HepG2 (cell line): ENCODE measurements at regions not wholly inside any gene's neighbourhood (a gene's known extent, or its start where the extent isn't known, plus 50 kb on each side); places are given as distances from the start of the nearest gene placed in this dataset.

Experiments
- ATAC-seq: fragments of 200-7000 bp; cut with Tn5 transposase; 3 replicates; pipeline ENCODE4 v1.9.1; 2020; ENCODE audit warnings: mild to moderate bottlenecking, moderate library complexity
- BruUV-seq: library from RNA; stranded (reverse); fragments of 400-500 nt; replicated peaks from 2 replicates; lab custom pipeline; 2021; lab: Mats Ljungman, UMichigan
- CTCF ChIA-PET: fragments of 300-600 bp; formaldehyde crosslinking; extraction: SDS; loops from one replicate; lab custom pipeline; 2021; ENCODE audit warnings: low total read pairs, inconsistent platforms, low intra/inter-chr PET ratio; lab: Yijun Ruan, JAX
- POLR2A ChIA-PET: fragments of 350-600 bp; sonication (Branson Sonifier 250); formaldehyde crosslinking; loops from one replicate; lab custom pipeline; 2020; ENCODE audit warnings: antibody characterized with exemption, inconsistent platforms; lab: Yijun Ruan, JAX
- DNase-seq: peaks from one replicate; pipeline ENCODE4 v3.0.0-alpha.2; 2015; ENCODE audit warnings: low spot score
- FAIRE-seq: peaks from 3 replicates; lab custom pipeline; 2011; peaks lifted over from hg19 to GRCh38; lab: Jason Lieb, UNC
- H2AFZ ChIP-seq: one replicate; pipeline ENCODE4 v1.6.1; 2011; ENCODE audit warnings: low read length, inconsistent platforms
- H3K27ac ChIP-seq: fragments of 300-600 bp; 3 replicates; pipeline ENCODE4 v1.8.0; 2011; ENCODE audit warnings: mixed run types, mild to moderate bottlenecking, mixed read lengths, low read length, inconsistent platforms; ENCODE audit not compliant: insufficient read depth; ENCODE audit errors: extremely low read length
- H3K27me3 ChIP-seq, 2 experiments: fragments of 200-600 bp in 1 of 2; 2 replicates in 1 of 2; 3 replicates in 1 of 2; pipeline versions ENCODE4 v1.6.0 to v1.8.0; 2011; ENCODE audit warnings: low read length in 2 of 2, mild to moderate bottlenecking in 2 of 2, moderate library complexity in 2 of 2, inconsistent platforms in 1 of 2; ENCODE audit not compliant: insufficient read depth in 2 of 2, control insufficient read depth in 1 of 2
- H3K36me3 ChIP-seq, 2 experiments: fragments of 200-600 bp in 1 of 2; replicated peaks in 1 of 2; 2 replicates in 1 of 2; 3 replicates in 1 of 2; pipeline versions ENCODE4 v1.5.1 to v1.8.0; 2011; ENCODE audit warnings: low read length in 2 of 2, inconsistent platforms in 1 of 2; ENCODE audit not compliant: insufficient read depth in 2 of 2, control insufficient read depth in 1 of 2
- H3K4me1 ChIP-seq: 2 replicates; pipeline ENCODE4 v1.5.1; 2012; ENCODE audit warnings: low read length, inconsistent platforms; ENCODE audit not compliant: insufficient read depth
- H3K4me2 ChIP-seq: 2 replicates; pipeline ENCODE4 v1.6.0; 2011; ENCODE audit warnings: low read depth, low read length, inconsistent platforms
- H3K4me3 ChIP-seq, 3 experiments: fragments of 200-600 bp in 1 of 3; sonication (generic), shearing (Covaris generic) in 1 of 3; replicated peaks in 1 of 3; 2 replicates each; pipeline ENCODE4 v1.5.1; 2011 to 2016; ENCODE audit warnings: low read length in 3 of 3, inconsistent platforms in 2 of 3, low read depth in 2 of 3, mild to moderate bottlenecking in 2 of 3, control low read depth in 1 of 3, mixed read lengths in 1 of 3; ENCODE audit not compliant: insufficient read depth in 1 of 3
- H3K79me2 ChIP-seq: one replicate; pipeline ENCODE4 v1.6.1; 2011; ENCODE audit warnings: low read length, inconsistent platforms; ENCODE audit not compliant: insufficient read depth
- H3K9ac ChIP-seq: 2 replicates; pipeline ENCODE4 v1.6.0; 2011; ENCODE audit warnings: mild to moderate bottlenecking, low read depth, low read length, inconsistent platforms; ENCODE audit not compliant: insufficient read depth
- H3K9me3 ChIP-seq: 2 replicates; pipeline ENCODE4 v1.5.1; 2012; ENCODE audit warnings: mild to moderate bottlenecking, low read length
- H4K20me1 ChIP-seq: 2 replicates; pipeline ENCODE4 v1.6.0; 2011; ENCODE audit warnings: inconsistent platforms, mild to moderate bottlenecking, low read length, moderate library complexity; ENCODE audit not compliant: insufficient read depth
- ARNTL ChIP-seq: sonication (generic); formaldehyde crosslinking; IDR thresholded peaks from 2 replicates; pipeline ENCODE4 v1.4.0; 2020; ENCODE audit warnings: mild to moderate bottlenecking, missing genetic modification reagents
- CEBPZ ChIP-seq: IDR thresholded peaks from 2 replicates; pipeline ENCODE4 v1.6.1; 2012; ENCODE audit warnings: low read length, improper control_type of control experiment
- GLMP ChIP-seq: sonication (generic); formaldehyde crosslinking; IDR thresholded peaks from 2 replicates; pipeline ENCODE4 v1.9.0; 2021; ENCODE audit warnings: missing genetic modification reagents, mild to moderate bottlenecking, borderline replicate concordance
- HMGA1 ChIP-seq: sonication (generic); formaldehyde crosslinking; conservative IDR thresholded peaks from 2 replicates; pipeline ENCODE4 v1.4.0; 2020; ENCODE audit warnings: missing genetic modification reagents
- NFKB2 ChIP-seq: sonication (generic); formaldehyde crosslinking; IDR thresholded peaks from 2 replicates; pipeline ENCODE4 v1.4.0; 2020; ENCODE audit warnings: missing genetic modification reagents, borderline replicate concordance
- NKX3-1 ChIP-seq: sonication (generic); formaldehyde crosslinking; IDR thresholded peaks from 2 replicates; pipeline ENCODE4 v1.5.0; 2020; ENCODE audit warnings: missing genetic modification reagents
- PHF5A ChIP-seq: IDR thresholded peaks from one replicate; pipeline ENCODE4 v1.6.1; 2018; ENCODE audit warnings: low read depth, missing genetic modification reagents; ENCODE audit not compliant: unreplicated experiment
- TAF15 ChIP-seq: fragments of 200-400 bp; formaldehyde crosslinking; IDR thresholded peaks from one replicate; pipeline ENCODE4 v1.6.1; 2018; ENCODE audit warnings: mild to moderate bottlenecking, low read depth, low read length; ENCODE audit not compliant: poor library complexity, severe bottlenecking
- TCF12 ChIP-seq, 2 experiments: fragments of 450-650 bp in 1 of 2; sonication (generic) in 1 of 2; formaldehyde crosslinking in 1 of 2; IDR thresholded peaks; 2 replicates each; pipeline versions ENCODE4 v1.6.1 to v1.8.0; 2017 to 2022; ENCODE audit warnings: antibody characterized with exemption in 1 of 2, mild to moderate bottlenecking in 1 of 2, missing genetic modification reagents in 1 of 2, moderate library complexity in 1 of 2
- TERF1 ChIP-seq: sonication (generic); formaldehyde crosslinking; IDR thresholded peaks from 2 replicates; pipeline ENCODE4 v1.8.0; 2022; ENCODE audit warnings: mild to moderate bottlenecking, missing genetic modification reagents, moderate library complexity
- ZBTB14 ChIP-seq: sonication (generic); formaldehyde crosslinking; IDR thresholded peaks from 2 replicates; pipeline ENCODE4 v1.4.0; 2020; ENCODE audit warnings: missing genetic modification reagents
- ZC3H4 ChIP-seq: sonication (generic); formaldehyde crosslinking; IDR thresholded peaks from 2 replicates; pipeline ENCODE4 v1.4.0; 2020; ENCODE audit warnings: missing genetic modification reagents, borderline replicate concordance
- ZNF225 ChIP-seq: sonication (generic); formaldehyde crosslinking; IDR thresholded peaks from 2 replicates; pipeline ENCODE4 v1.4.0; 2020; ENCODE audit warnings: mild to moderate bottlenecking, missing genetic modification reagents
- ZNF337 ChIP-seq: sonication (generic); formaldehyde crosslinking; IDR thresholded peaks from 2 replicates; pipeline ENCODE4 v1.5.1; 2020; ENCODE audit warnings: missing genetic modification reagents, low read depth, mild to moderate bottlenecking, borderline replicate concordance
- ZNF547 ChIP-seq: sonication (generic); formaldehyde crosslinking; IDR thresholded peaks from 2 replicates; pipeline ENCODE4 v1.5.1; 2020; ENCODE audit warnings: mild to moderate bottlenecking, missing genetic modification reagents
- ZNF605 ChIP-seq: sonication (generic); formaldehyde crosslinking; IDR thresholded peaks from 2 replicates; pipeline ENCODE4 v1.8.0; 2022; ENCODE audit warnings: mild to moderate bottlenecking, missing genetic modification reagents
- ZNF737 ChIP-seq: sonication (generic); formaldehyde crosslinking; IDR thresholded peaks from 2 replicates; pipeline ENCODE4 v1.5.0; 2020; ENCODE audit warnings: missing genetic modification reagents, mild to moderate bottlenecking, borderline replicate concordance
- WGBS: methylation state at CpG from one replicate; pipeline ENCODE4 v1.1.6; 2017; ENCODE audit warnings: low lambda C conversion rate; 5-methylcytosine and 5-hydroxymethylcytosine counted together
- in situ Hi-C: cut with HindIII; loops from 2 replicates; pipeline ENCODE4 v1.10.0; 2017; ENCODE audit warnings: low pct_unique_long_range_greater_than_20kb; ENCODE audit not compliant: extremely low pct_ligation_motif_present
- intact Hi-C: fragments of 100-400 bp; cut with micrococcal nuclease; formaldehyde crosslinking; loops from one replicate; pipeline ENCODE4 v1.10.0; 2022; ENCODE audit not compliant: unreplicated experiment

- Histone ChIP-seq H4K20me1 (no peaks in the 10 kb centered on the region), H3K4me1 (no peaks in the 10 kb centered on the region), H3K4me2 (no peak overlapping the region), H2AFZ (no peak overlapping the region), H3K9me3 (no peaks in the 10 kb centered on the region), H3K79me2 (no peaks in the 10 kb centered on the region), H3K4me3 (no peak overlapping the region), H3K27me3 (no peaks in the 10 kb centered on the region), H3K36me3 (no peaks in the 10 kb centered on the region), H3K27ac (no peak overlapping the region), H3K9ac (no peak overlapping the region)
- 13% methylated on average over 7 of the region's 7 CpGs for WGBS
- no peak for DNase-seq
- in situ Hi-C loops (no loop called here), intact Hi-C loops (no loop called here)
- POLR2A ChIA-PET = no interaction called here
- FAIRE-seq = no peak
- ATAC-seq = no peak
- TF ChIP-seq ARNTL (CRISPR knock-in tag) = no peak
- no peak for TF ChIP-seq NKX3-1
- TF ChIP-seq ZBTB14 (CRISPR knock-in tag) = no peak
- TF ChIP-seq ZNF337 (CRISPR knock-in tag) = no peak
- TF ChIP-seq ZNF225 = no peak
- no peak for TF ChIP-seq HMGA1 (CRISPR knock-in tag)
- TF ChIP-seq CEBPZ = no peak
- no peak for TF ChIP-seq TAF15
- no peak for TF ChIP-seq ZNF737
- TF ChIP-seq ZNF547 (CRISPR knock-in tag) = no peak
- TF ChIP-seq TERF1 = no peak
- no peak for TF ChIP-seq ZC3H4 (CRISPR knock-in tag)
- no peak for TF ChIP-seq ZNF605 (CRISPR knock-in tag)
- no peak for TF ChIP-seq NFKB2 (CRISPR knock-in tag)
- no peak for TF ChIP-seq PHF5A (CRISPR knock-in tag)
- no peak for TF ChIP-seq GLMP (CRISPR knock-in tag)
- no peak for TF ChIP-seq TCF12 (IDR thresholded peaks at IDR 0.05)
- no peak for TF ChIP-seq TCF12 (CRISPR knock-in tag; IDR thresholded peaks at IDR 0.05)
- CTCF ChIA-PET = no interaction called here
- BruUV-seq = no TSS peak
Measured at GRCh38 chr10:36092116-36092515, 450.0 kb upstream of the FZD8 start.
